Small intestine (tissue), 7 donors: ENCODE measurements at regions not wholly inside any gene's neighbourhood (a gene's known extent, or its start where the extent isn't known, plus 50 kb on each side); places are given as distances from the start of the nearest gene placed in this dataset.

Experiments
- DNase-seq, 2 donors: peaks; one replicate each; pipeline versions ENCODE4 v3.0.0 to v3.0.0-alpha.2; 2013
- FAIRE-seq: peaks from 2 replicates; lab custom pipeline; 2012; peaks lifted over from hg19 to GRCh38; lab: Jason Lieb, UNC
- H3K27ac ChIP-seq, 3 donors: one replicate each; pipeline ENCODE4 v1.5.1; 2013; ENCODE audit warnings: low read length in 2 of 3, mild to moderate bottlenecking in 2 of 3, control low read depth in 1 of 3, inconsistent platforms in 1 of 3, low read depth in 1 of 3, moderate library complexity in 1 of 3
- H3K27me3 ChIP-seq, 3 donors: one replicate each; pipeline ENCODE4 v1.6.1; 2013; ENCODE audit warnings: low read length in 3 of 3, inconsistent platforms in 1 of 3; ENCODE audit not compliant: control insufficient read depth in 3 of 3, insufficient read depth in 3 of 3
- H3K36me3 ChIP-seq, 3 donors: one replicate each; pipeline ENCODE4 v1.6.1; 2013; ENCODE audit warnings: low read length in 3 of 3, inconsistent platforms in 1 of 3, low read depth in 1 of 3, mild to moderate bottlenecking in 1 of 3, moderate library complexity in 1 of 3; ENCODE audit not compliant: control insufficient read depth in 3 of 3, insufficient read depth in 2 of 3
- H3K4me1 ChIP-seq, 3 donors: one replicate each; pipeline ENCODE4 v1.6.1; 2013; ENCODE audit warnings: low read length in 2 of 3, inconsistent platforms in 1 of 3, low read depth in 1 of 3, mild to moderate bottlenecking in 1 of 3, moderate library complexity in 1 of 3; ENCODE audit not compliant: control insufficient read depth in 3 of 3, insufficient read depth in 2 of 3
- H3K4me3 ChIP-seq, 3 donors: one replicate each; pipeline ENCODE4 v1.5.1; 2013; ENCODE audit warnings: low read length in 3 of 3, control low read depth in 1 of 3, inconsistent platforms in 1 of 3, low read depth in 1 of 3, mild to moderate bottlenecking in 1 of 3, moderate library complexity in 1 of 3
- H3K9me3 ChIP-seq, 2 donors: one replicate each; pipeline ENCODE4 v1.6.1; 2013; ENCODE audit warnings: low read depth in 1 of 2, low read length in 1 of 2; ENCODE audit not compliant: control insufficient read depth in 2 of 2, insufficient read depth in 1 of 2
- WGBS, 3 donors: extraction: QIAGEN DNeasy Blood & Tissue Kit; methylation state at CpG; one replicate each; pipeline ENCODE4 v1.1.7; 2013; 5-methylcytosine and 5-hydroxymethylcytosine counted together
- donor health status: healthy with polysubstance abuse.
- donor health status: control.
- donor health status: control.
- donor health status: Bipolar disorder and iron deficiency.
- donor health status: healthy.

DNA sequence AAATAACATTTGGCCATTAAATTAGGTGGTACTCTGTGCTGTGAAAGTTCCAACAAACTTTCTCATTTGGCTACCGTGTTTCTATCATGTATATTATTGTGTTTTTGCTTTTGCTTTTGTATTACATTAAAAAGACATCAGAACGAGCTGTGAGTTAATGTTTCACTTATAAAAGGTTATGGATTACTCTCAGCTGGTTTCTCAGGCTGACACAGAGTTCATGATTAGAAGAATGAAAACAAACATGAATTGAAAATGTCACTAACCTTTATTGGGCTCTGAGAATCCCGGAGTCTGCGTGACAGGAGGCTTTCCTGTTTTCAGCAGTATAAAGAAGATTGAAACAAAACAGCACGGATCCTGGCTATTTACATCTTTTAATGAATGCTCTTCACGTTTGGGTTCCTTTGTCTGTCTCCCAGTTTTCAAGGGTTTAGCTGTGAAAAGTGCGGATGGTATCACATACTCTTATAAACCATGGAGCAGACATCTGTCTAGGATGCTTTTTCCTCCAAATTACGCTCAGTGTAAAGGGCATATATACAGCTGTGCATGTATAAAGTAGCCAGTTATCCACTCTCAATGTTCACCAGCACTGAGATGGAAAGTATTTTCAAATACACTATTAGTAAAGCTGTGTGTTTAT is 153.6 kb downstream of the PTCSC3 start:
- peak in 1 of 2 donors; percentile 4 for DNase-seq
- no peak for FAIRE-seq
- 13 to 33% (median 24%) methylated on average over 8 of the region's 8 CpGs for WGBS, 3 donors

DNA sequence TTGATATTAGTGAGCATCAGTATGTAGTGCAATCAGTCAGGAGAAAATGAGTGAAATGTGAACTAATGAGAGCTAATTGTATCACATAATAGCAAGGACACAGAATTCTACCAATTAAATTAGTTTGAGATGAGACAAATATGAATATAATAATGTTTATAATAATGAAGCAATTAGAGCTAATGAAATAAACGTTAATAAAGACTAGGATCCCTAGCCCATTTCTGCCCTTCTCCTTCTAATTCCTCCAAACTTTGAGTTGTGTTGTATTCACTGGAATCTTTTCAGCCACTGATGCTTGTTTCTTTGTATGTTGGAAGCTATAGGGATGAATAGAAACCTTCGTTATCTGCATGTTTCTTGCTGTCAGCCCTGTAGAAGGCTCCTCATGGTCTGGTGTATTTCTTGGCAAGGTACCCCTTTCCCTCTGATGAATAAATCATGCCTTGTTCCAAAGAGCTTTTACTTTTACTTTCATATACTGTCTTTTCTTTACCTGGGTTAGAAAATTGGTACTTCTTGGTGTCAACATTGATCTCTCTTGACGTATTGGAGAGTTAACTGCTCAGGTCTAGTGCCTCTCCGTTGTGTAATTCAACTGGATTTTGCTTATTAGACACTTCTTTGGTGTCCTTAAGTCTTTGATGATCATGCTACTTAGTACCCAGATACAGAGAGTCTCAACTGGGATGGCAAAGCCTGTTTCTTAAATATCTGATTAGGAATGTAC is 154.8 kb downstream of the PTCSC3 start:
- Histone ChIP-seq H3K27ac (no peak overlapping the region), H3K4me1 (no peaks in the 10 kb centered on the region), H3K4me3 (no peak overlapping the region), H3K36me3 (no peaks in the 10 kb centered on the region), H3K27me3 (no peaks in the 10 kb centered on the region), H3K9me3 (no peaks in the 10 kb centered on the region)
- DNase-seq (no peak), FAIRE-seq (no peak)
- WGBS, 3 donors: 39 to 68% (median 46%) methylated on average over 4 of the region's 4 CpGs

More for the DNA sequence above, 153.6 kb downstream of the PTCSC3 start:
- no peaks in the 10 kb centered on the region for H3K4me1 ChIP-seq
- no peaks in the 10 kb centered on the region for H3K36me3 ChIP-seq
- H3K9me3 ChIP-seq: no peaks in the 10 kb centered on the region
- H3K27me3 ChIP-seq: no peaks in the 10 kb centered on the region
- no peak overlapping the region for H3K4me3 ChIP-seq
- no peak overlapping the region for H3K27ac ChIP-seq

DNA sequence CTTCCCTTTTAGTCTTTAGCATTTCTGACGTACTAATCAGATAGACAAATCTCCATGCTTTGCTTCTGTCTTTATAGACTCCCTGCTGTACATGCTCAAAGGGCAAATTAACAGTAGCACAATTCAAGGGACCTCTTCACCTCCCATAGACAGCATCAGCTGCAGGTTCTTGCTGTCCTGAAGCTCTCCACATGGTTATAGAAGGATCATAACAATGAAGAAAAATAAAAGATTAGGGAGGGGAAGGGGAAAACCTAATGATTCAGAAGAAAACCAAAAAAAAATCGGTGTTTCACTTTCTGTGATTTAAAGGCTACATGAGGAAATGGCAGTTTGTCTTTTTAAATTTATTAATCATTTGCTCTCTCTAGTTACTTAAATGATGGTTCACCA is 155.5 kb downstream of the PTCSC3 start:
- no peaks in the 10 kb centered on the region for H3K4me1 ChIP-seq
- DNase-seq (no peak), FAIRE-seq (no peak)
- H3K27ac ChIP-seq: no peak overlapping the region
- no peaks in the 10 kb centered on the region for H3K27me3 ChIP-seq
- H3K9me3 ChIP-seq: no peaks in the 10 kb centered on the region
- 59 to 79% (median 69%) methylated on average over 2 of the region's 2 CpGs for WGBS, 3 donors
- H3K4me3 ChIP-seq: no peak overlapping the region
- H3K36me3 ChIP-seq: no peaks in the 10 kb centered on the region

DNA sequence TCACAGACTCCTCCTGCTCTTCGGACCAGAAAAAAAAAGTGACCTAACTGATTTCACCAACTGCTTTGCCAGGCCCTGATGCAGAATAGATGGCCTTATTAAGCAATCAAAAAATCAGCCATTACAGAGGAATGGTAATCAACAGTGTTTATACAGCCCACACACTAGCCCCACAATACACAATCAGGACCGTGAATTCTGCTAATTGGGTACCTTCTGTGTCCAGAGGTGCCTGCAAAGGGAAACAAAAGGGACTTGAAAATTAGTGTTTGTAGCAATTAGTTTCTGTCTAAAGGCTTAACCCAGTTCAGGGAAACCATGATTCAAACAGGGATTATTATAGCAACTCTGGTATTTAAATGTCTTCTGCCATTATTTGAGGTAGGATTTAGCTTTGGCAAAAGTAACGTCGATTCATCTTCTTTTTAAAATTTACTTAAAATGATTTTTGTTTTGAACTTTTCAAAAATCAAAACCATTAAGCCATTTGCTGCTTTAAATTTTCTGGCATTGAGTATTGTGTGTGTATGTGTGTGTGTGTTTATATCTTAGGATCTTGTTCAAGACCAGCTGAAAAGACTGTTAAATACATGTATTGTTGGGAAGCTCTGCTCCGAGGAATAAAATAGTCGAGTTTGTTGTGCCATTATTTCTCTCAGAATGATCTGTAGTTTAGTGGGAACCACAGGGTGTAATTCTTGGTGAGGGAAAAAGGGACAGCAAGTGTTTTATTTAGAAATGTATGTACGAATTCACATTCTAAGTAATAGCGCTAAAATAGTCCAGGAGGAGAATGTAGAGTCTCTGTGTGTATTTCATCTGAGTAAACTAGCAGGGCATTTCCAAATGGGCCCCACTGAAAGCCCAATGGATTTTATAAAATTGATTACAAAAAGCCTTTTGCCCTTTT is 156.1 kb downstream of the PTCSC3 start:
- no peaks in the 10 kb centered on the region for H3K4me1 ChIP-seq

DNA sequence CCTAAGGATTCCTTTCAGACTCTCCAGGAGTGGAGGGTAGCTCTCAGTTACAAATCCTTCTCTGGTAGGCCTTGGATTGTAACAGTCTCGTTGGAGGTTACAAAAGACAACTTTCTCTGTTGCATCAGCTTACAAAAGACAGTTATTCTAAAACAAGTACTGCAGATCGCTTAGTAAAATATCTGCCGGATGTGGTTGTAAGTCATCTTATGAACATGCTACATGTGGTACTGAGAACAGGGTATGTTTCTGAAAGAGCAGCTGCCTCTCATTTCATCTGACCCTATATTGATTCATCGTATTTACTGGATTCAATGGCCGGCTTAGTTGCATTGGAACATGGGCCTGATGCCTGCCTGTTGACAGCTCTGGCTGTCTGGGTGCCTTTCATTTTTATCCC is 157.4 kb downstream of the PTCSC3 start:
- Histone ChIP-seq H3K27me3 (no peaks in the 10 kb centered on the region), H3K9me3 (no peaks in the 10 kb centered on the region), H3K4me3 (no peak overlapping the region), H3K4me1 (no peaks in the 10 kb centered on the region), H3K27ac (no peak overlapping the region), H3K36me3 (no peaks in the 10 kb centered on the region)
- no peak for FAIRE-seq
- no peak for DNase-seq
- 83 to 90% (median 86%) methylated on average over 5 of the region's 5 CpGs for whole genome bisulfite sequencing, 3 donors

More for the DNA sequence above, 156.1 kb downstream of the PTCSC3 start:
- FAIRE-seq: no peak
- no peak for DNase-seq
- no peak overlapping the region for H3K27ac ChIP-seq
- 74 to 86% (median 84%) methylated on average over 8 of the region's 8 CpGs for WGBS, 3 donors
- no peaks in the 10 kb centered on the region for H3K9me3 ChIP-seq
- H3K36me3 ChIP-seq: no peaks in the 10 kb centered on the region
- H3K27me3 ChIP-seq: no peaks in the 10 kb centered on the region
- H3K4me3 ChIP-seq: no peak overlapping the region

DNA sequence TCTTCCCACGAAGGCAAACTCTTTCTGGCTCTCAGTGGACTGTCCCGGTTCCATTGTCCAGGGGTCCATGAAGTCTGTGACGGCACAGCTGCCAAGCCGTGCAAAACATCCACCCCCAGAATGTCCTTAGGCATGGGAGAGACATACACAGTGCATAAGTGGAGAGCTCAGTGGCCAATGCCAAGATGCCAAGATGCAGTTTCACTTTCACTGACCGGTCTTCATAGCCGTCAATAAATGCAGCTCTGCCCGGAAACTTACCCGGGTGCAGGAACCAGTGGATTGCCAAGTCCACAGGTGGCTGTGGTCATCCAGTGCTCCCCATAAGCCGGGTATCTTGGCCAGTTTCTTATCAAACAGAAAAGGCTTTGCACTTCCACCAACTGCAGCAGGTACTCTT is 162.3 kb downstream of the PTCSC3 start:
- no peaks in the 10 kb centered on the region for H3K36me3 ChIP-seq
- FAIRE-seq (no peak), DNase-seq (peak in 1 of 2 donors; percentile 20)
- H3K4me3 ChIP-seq: no peak overlapping the region
- H3K27me3 ChIP-seq: peaks cover 0 to 2% (median 0%) of the 10 kb centered on the region in 3 donors
- H3K4me1 ChIP-seq: no peaks in the 10 kb centered on the region
- 28 to 63% (median 47%) methylated on average over 9 of the region's 9 CpGs for WGBS, 3 donors
- H3K9me3 ChIP-seq: no peaks in the 10 kb centered on the region
- no peak overlapping the region for H3K27ac ChIP-seq

DNA sequence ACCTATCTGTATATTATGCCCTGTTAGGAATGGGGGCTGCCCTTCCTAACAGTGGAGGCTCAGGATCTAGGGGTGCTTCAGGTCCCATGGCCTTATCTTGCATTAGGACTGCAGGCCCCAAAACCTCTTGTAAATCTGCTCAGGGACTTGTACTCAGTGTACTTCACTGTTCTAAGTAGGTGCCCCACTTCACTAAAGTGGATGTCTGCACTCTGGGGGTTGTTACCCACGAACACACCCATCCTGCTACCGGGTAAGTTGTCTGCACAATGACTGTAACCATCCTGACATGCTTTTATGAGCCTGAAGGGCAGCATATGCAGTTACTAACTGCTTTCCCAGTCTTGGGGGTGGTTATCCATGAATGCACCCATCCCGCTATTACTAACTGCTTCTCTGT is 163.0 kb downstream of the PTCSC3 start:
- no peak for FAIRE-seq
- WGBS, 3 donors: 87 to 88% (median 88%) methylated on average over 3 of the region's 3 CpGs
- H3K27ac ChIP-seq: no peak overlapping the region

DNA sequence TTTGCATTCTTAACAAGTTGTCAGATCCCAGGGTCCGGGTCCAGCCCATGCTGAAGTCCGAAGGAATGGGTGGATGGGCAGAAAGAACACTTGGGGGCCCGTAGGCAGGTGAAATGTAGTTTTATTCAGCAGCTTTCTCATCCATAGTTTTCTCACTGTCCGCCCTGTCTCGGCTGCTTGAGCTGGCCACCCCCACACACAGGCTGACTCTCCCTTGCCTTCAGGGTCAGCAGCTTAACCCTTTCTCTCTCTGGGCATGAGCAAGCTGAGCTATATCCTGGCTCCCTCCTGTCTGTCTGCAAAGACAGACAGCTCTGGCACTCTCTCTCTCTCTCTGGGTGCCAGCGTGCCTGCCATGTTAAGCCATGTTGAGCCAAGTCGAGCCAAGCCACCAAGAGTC is 163.9 kb downstream of the PTCSC3 start:
- Histone ChIP-seq H3K4me3 (no peak overlapping the region), H3K4me1 (no peaks in the 10 kb centered on the region), H3K9me3 (no peaks in the 10 kb centered on the region), H3K27ac (no peak overlapping the region), H3K27me3 (peaks cover 0 to 2% (median 0%) of the 10 kb centered on the region in 3 donors), H3K36me3 (no peaks in the 10 kb centered on the region)
- FAIRE-seq (no peak), DNase-seq (no peak)
- 58 to 89% (median 69%) methylated on average over 7 of the region's 7 CpGs for WGBS, 3 donors

More for the DNA sequence above, 163.0 kb downstream of the PTCSC3 start:
- H3K9me3 ChIP-seq: no peaks in the 10 kb centered on the region
- no peak overlapping the region for H3K4me3 ChIP-seq
- peaks cover 0 to 2% (median 0%) of the 10 kb centered on the region in 3 donors for H3K27me3 ChIP-seq
- no peaks in the 10 kb centered on the region for H3K4me1 ChIP-seq
- DNase-seq: no peak
- no peaks in the 10 kb centered on the region for H3K36me3 ChIP-seq
